ENCODE measurements at regions not wholly inside any gene's neighbourhood (a gene's known extent, or its start where the extent isn't known, plus 50 kb on each side); places are given as distances from the start of the nearest gene placed in this dataset.

GRCh38 chr5:155303120-155303519 lies 289.6 kb downstream of the KIF4B start:
- Histone ChIP-seq H3K36me3 (ENCODE audit: control insufficient read depth in 2 of 3, insufficient read depth in 3 of 3, low read length in 3 of 3) (no peaks in the 10 kb centered on the region), H3K9ac (ENCODE audit: low read length in 3 of 3) (no peak overlapping the region), H3K4me3 (ENCODE audit: low read length in 3 of 3) (no peak overlapping the region), H3K9me3 (ENCODE audit: control insufficient read depth in 2 of 3, insufficient read depth in 1 of 3, low read length in 3 of 3) (no peaks in the 10 kb centered on the region), H3K4me1 (ENCODE audit: control insufficient read depth in 2 of 3, insufficient read depth in 2 of 3, low read depth in 1 of 3, low read length in 3 of 3) (no peaks in the 10 kb centered on the region), H3K27me3 (ENCODE audit: control insufficient read depth, insufficient read depth, low read length) (no peaks in the 10 kb centered on the region), H3K27ac (ENCODE audit: low read depth in 2 of 2, low read length in 2 of 2) (no peak overlapping the region)
- no peak for DNase-seq
- FAIRE-seq: no peak
- intact Hi-C loops (cut with DNase I): no loop called here
- no peak for TF ChIP-seq CTCF (IDR thresholded peaks at IDR 0.05; ENCODE audit: borderline replicate concordance, extremely low read depth, insufficient read depth)

GRCh38 chr5:155307229-155307628 lies 293.7 kb downstream of the KIF4B start:
- FAIRE-seq (no peak), DNase-seq (no peak)
- Histone ChIP-seq H3K9me3 (ENCODE audit: control insufficient read depth in 2 of 3, insufficient read depth in 1 of 3, low read length in 3 of 3) (no peaks in the 10 kb centered on the region), H3K27ac (ENCODE audit: low read depth in 2 of 2, low read length in 2 of 2) (no peak overlapping the region), H3K4me3 (ENCODE audit: low read length in 3 of 3) (no peak overlapping the region), H3K27me3 (ENCODE audit: control insufficient read depth, insufficient read depth, low read length) (no peaks in the 10 kb centered on the region), H3K4me1 (ENCODE audit: control insufficient read depth in 2 of 3, insufficient read depth in 2 of 3, low read depth in 1 of 3, low read length in 3 of 3) (no peaks in the 10 kb centered on the region), H3K9ac (ENCODE audit: low read length in 3 of 3) (no peak overlapping the region), H3K36me3 (ENCODE audit: control insufficient read depth in 2 of 3, insufficient read depth in 3 of 3, low read length in 3 of 3) (no peaks in the 10 kb centered on the region)
- intact Hi-C loops (cut with DNase I): no loop called here
- no peak for TF ChIP-seq CTCF (IDR thresholded peaks at IDR 0.05; ENCODE audit: borderline replicate concordance, extremely low read depth, insufficient read depth)

DNA sequence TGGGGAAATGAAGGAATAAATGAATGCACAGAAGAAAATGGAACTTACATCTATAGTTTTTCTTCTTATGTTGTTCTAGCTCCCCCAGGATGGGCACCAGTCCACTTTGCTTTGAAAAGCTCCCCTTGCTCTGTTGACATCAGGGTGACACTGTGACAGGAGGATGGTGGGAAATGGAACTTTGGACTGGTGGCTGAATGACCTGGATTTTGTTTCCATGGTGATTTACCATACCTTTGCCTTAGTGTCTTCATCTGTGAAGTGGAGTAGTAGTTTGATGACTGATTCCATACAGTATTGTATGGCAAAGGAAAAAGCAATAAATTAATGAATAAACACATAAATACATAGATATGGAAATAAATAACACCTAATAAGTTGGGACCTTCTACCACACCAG lies 294.7 kb downstream of the KIF4B start:
- Histone ChIP-seq H3K27me3 (ENCODE audit: control insufficient read depth, insufficient read depth, low read length) (no peaks in the 10 kb centered on the region), H3K4me3 (ENCODE audit: low read length in 3 of 3) (no peak overlapping the region), H3K9ac (ENCODE audit: low read length in 3 of 3) (no peak overlapping the region), H3K36me3 (ENCODE audit: control insufficient read depth in 2 of 3, insufficient read depth in 3 of 3, low read length in 3 of 3) (no peaks in the 10 kb centered on the region), H3K27ac (ENCODE audit: low read depth in 2 of 2, low read length in 2 of 2) (no peak overlapping the region), H3K9me3 (ENCODE audit: control insufficient read depth in 2 of 3, insufficient read depth in 1 of 3, low read length in 3 of 3) (no peaks in the 10 kb centered on the region), H3K4me1 (ENCODE audit: control insufficient read depth in 2 of 3, insufficient read depth in 2 of 3, low read depth in 1 of 3, low read length in 3 of 3) (no peaks in the 10 kb centered on the region)
- intact Hi-C loops (cut with DNase I): no loop called here
- FAIRE-seq (no peak), DNase-seq (no peak)
- no peak for TF ChIP-seq CTCF (IDR thresholded peaks at IDR 0.05; ENCODE audit: borderline replicate concordance, extremely low read depth, insufficient read depth)

DNA sequence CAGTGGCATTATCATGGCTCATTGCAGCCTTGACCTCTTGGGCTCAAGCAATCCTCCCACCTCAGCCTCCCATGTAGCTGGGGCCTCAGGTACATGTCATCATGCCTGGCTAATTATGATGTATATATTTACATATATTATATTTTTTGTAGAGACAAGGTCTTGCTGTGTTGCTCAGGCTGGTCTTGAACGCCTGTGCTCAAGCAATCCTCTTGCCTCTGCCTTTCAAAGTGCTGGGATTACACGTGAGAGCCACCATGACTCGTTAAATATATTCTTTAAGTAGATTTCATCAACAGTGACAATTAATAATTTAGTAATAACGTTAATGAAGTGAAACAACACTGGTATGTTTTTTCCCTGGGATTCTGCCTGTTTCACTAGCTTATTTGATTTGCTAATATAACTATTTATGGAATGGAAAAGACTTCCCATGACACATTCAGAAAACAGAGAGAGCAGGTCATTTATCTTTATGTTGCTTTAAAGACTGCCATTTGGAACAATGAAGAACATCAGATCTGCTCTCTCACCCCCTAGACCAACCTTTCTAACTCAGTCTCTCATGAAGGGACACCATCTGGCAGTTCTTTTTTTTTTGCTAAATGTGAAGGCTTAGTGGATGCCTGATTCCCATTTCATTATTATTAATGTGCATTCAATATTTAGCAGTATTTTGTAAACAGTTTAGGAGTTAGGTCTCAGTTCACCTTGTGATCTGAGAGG lies 295.6 kb downstream of the KIF4B start:
- no peaks in the 10 kb centered on the region for H3K27me3 ChIP-seq (ENCODE audit: control insufficient read depth, insufficient read depth, low read length)
- intact Hi-C loops (cut with DNase I): no loop called here
- DNase-seq (no peak), FAIRE-seq (no peak)
- no peaks in the 10 kb centered on the region for H3K9me3 ChIP-seq (ENCODE audit: control insufficient read depth in 2 of 3, insufficient read depth in 1 of 3, low read length in 3 of 3)
- H3K36me3 ChIP-seq (ENCODE audit: control insufficient read depth in 2 of 3, insufficient read depth in 3 of 3, low read length in 3 of 3): no peaks in the 10 kb centered on the region
- no peak for TF ChIP-seq CTCF (IDR thresholded peaks at IDR 0.05; ENCODE audit: borderline replicate concordance, extremely low read depth, insufficient read depth)
- H3K27ac ChIP-seq (ENCODE audit: low read depth in 2 of 2, low read length in 2 of 2): no peak overlapping the region
- no peak overlapping the region for H3K4me3 ChIP-seq (ENCODE audit: low read length in 3 of 3)
- no peak overlapping the region for H3K9ac ChIP-seq (ENCODE audit: low read length in 3 of 3)
- no peaks in the 10 kb centered on the region for H3K4me1 ChIP-seq (ENCODE audit: control insufficient read depth in 2 of 3, insufficient read depth in 2 of 3, low read depth in 1 of 3, low read length in 3 of 3)

Measured in kidney (tissue), 13 donors.